HG03432 (cell line): ENCODE measurements at regions not wholly inside any gene's neighbourhood (a gene's known extent, or its start where the extent isn't known, plus 50 kb on each side); places are given as distances from the start of the nearest gene placed in this dataset.
A peak's percentile ranks its signal among the peaks of the same experiment; 100 is the strongest.

Source experiments
- ATAC-seq: cut with Tn5 transposase; IDR thresholded peaks from one replicate; pipeline ENCODE4 v1.9.1; 2021; ENCODE audit warnings: mild to moderate bottlenecking, moderate library complexity; ENCODE audit not compliant: unreplicated experiment

DNA sequence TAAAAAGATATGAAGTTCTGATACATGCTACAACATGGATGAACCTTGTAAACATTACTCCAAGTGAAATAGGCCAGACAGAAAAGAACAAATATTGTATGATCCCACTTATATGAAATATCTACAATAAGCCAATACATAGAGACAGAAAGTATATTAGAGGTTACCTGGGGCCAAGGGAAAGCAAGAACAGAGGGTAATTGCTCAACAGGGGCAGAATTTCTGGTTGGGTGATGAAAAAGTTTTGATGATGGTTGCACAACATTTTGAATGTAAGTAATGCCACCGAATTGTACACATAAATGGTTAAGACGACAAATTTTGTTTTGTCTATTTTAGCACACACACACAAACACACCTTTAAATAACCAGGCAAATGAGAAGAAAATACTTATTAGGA, 268.4 kb downstream of the FOXO1 start:
- no peak for ATAC-seq

GRCh38 chr13:40399756-40400155, 266.7 kb downstream of the FOXO1 start:
- no peak for ATAC-seq

GRCh38 chr13:40401911-40402776, 264.3 kb downstream of the FOXO1 start:
- ATAC-seq, result peak; percentile 98

- ATAC-seq, result no peak
These were observed 263.5 kb downstream of the FOXO1 start for GRCh38 chr13:40402931-40403431.

DNA sequence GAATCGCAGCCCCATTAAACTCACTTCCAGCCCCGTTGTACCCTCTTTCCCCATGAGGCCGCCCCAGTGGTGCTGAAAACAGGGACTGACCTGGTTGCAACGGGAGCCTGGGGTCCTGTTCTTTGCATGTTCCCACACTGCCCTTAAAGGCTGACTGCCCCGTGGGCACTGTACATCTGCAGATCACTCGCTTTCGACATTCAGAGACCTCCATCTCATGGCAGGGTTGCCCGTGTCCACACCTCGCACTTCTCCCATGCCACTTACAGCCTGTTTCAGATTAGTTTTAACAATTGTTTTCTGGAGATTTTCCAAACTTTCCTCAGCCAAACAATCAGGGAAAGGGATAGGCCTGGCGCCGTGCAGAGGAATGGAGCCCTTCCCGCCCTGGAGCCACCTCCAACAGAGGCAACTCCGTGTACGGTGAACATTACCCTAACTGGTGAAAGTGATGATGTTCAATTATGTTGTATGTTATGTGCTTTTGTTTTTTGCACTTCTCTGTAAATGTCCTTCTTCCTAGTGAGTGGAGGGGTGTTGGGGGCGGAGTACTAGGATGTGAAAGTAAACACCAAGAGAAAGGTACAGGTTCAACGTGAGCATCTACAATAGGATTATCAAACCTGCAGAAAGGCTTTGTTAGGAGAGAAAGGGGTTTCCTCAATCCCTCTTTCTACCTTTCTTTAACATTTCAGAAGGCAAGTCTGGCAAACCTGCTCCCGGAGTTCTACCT, 262.8 kb downstream of the FOXO1 start:
- no peak for ATAC-seq

DNA sequence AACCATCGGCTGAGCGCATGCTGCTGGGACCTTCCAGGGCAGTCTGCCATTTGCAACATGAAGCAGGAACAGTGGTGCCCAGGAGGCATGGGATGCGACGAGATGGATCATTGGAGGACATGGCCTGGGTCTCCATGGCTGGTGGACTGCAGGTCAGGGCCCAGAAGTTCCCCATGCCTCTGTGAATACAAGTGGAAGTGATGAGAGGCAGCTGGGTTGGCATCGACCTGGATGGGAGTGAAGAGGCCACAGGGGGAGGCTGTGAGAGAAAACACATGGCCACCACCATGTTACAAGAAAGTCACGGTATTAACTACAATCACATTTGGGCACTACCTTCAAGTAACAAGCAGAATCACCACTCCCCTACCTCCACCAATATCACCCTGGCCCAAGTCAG, 262.0 kb downstream of the FOXO1 start:
- ATAC-seq, result no peak

DNA sequence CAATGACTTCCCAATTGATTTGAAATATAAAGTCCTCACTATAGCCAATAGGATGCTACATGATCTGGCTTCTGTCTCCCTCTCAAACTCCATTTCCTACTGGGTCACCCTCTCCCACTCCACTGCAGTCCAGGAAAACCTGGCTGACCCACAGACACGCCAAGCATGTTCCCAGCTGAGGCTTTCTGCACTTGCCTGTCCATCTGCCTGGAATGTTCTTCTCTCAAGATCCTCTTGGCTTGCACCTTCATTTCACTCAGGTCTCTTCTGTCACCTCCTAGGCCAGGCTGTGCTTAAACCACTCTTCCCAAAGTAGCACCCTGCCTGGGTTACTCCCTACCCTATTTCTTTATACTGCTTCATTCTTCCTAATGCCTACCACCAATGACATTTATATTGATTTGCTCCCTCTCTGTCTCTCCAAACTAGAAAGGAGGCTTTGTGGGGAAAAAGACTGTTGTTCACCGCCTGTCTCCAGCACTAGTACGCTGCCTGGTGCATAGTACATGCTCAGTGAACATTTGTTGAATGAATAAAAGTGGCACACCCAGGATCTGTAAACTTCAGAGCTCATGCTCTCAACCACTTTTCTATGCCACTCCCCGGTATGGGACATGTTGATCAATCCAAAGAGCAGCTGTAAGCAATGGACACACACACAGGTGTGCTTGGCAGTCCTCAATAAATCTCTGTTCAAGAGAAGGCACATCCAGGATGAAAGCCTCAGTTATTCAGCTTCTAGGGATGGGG, 261.3 kb downstream of the FOXO1 start:
- no peak for ATAC-seq

DNA sequence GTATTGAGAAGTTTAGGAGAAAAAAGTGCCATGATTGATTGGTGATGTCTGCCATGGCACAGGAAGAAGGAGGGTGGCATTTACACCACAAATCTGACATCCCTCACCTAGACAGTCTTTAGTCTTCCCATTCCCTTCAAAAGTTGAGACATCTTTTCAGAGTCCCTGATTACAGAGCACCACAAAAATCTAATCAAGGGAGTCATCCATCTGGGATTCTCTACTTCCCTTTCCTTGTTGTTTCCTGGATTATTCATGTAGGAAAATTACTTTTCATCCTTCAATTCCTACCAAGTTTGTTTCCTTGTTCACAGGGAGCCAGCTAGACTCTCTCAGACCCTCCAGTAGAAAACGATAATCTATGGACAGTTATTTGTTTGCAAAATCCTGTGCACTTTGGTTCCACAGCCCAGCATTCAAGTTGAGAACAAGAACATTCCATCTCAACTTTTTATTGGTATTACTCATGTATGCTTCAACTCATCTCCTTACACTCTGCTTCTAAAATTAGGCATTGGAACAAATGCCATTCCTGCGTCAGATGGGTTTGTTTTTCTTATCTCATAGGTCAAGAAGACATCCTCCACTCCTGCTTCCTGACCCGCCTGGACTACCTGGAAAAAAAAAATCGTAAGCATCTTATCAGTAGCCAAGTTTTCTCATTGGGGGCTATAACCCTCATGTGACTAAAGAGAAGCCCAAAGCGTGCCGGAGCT, 259.9 kb downstream of the FOXO1 start:
- ATAC-seq, result no peak

DNA sequence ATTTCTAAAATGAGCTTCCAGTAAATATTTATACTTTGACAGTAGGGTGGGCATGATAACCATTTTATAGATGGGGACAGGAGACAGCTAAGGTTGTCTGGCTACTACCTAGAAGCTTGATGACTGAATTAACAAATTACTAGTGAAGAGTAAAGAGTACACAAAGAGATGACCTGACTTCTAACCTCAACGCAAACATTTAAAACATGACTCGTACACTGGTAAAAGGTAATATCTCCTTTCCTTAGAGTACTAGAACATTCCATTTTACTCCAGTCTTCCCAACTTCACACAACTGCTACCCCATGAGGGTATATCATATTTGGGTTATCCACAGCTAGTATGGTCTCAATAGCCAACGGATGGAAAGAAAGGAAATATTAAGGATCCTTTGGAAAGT, 258.9 kb downstream of the FOXO1 start:
- ATAC-seq, result no peak

- no peak for ATAC-seq
These were observed 257.8 kb downstream of the FOXO1 start for GRCh38 chr13:40408602-40409001.

DNA sequence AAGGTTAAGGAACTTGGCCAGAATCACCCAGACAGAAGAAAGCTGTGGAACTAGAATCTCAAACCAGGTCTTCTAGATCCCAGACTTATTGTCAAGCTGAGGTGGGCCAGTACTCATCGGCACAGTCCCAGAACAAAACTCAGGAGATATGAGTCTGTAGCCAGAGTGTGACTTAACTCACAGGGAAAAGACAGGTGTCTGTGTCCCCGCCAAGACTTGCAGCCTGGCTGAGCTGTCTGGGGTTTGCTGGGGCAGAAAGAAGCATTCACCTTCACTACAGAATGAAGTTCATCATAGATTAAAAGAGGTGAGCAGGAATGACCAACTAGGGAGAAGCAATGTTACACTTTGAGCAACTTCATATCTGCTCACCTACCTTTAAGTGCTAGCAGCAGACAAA, 257.2 kb downstream of the FOXO1 start:
- no peak for ATAC-seq

DNA sequence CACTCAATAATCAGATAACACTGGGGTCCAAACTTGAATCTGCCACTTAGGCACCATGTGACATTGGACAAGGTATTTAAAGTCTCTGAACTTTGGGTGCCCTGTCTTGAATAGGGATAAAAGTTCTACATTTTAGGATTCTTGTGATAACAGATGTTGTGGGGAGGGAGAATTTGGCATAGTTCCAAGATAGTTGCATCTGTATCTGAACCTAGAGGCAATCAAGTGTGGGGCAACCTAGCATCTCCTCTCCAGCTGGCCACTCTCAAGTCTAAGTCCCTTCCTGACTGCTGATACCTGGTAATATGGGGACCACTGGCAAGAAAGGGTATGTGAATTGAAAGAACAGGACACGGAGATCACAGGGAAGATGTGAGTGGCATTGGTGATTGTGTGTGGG, 256.1 kb downstream of the FOXO1 start:
- ATAC-seq, result no peak

GRCh38 chr13:40420160-40420740, 246.2 kb downstream of the FOXO1 start:
- no peak for ATAC-seq

GRCh38 chr13:40422588-40423235, 243.7 kb downstream of the FOXO1 start:
- ATAC-seq, result no peak

- no peak for ATAC-seq
These were observed 238.1 kb downstream of the FOXO1 start for GRCh38 chr13:40428354-40428753.

- no peak for ATAC-seq
These were observed 236.5 kb downstream of the FOXO1 start for GRCh38 chr13:40429706-40430545.

- peak; percentile 78 for ATAC-seq
These were observed 234.1 kb downstream of the FOXO1 start for GRCh38 chr13:40432018-40432978.

GRCh38 chr13:40433001-40433400, 233.4 kb downstream of the FOXO1 start:
- ATAC-seq, result no peak
